Neuronal stem cell (in vitro differentiated cells): ENCODE measurements at regions not wholly inside any gene's neighbourhood (a gene's known extent, or its start where the extent isn't known, plus 50 kb on each side); places are given as distances from the start of the nearest gene placed in this dataset.
A peak's percentile ranks its signal among the peaks of the same experiment; 100 is the strongest.

Experiments
- DNase-seq: peaks from one replicate; pipeline ENCODE4 v3.0.0-alpha.2; 2013; ENCODE audit warnings: low spot score
- H2AFZ ChIP-seq: one replicate; pipeline ENCODE4 v1.6.1; 2013; ENCODE audit warnings: mild to moderate bottlenecking, low read length, inconsistent platforms
- H2AK5ac ChIP-seq: 2 replicates; pipeline ENCODE4 v1.6.1; 2013; ENCODE audit warnings: low read depth, mild to moderate bottlenecking, inconsistent platforms, low read length, moderate library complexity, mixed read lengths
- H2BK120ac ChIP-seq: 2 replicates; pipeline ENCODE4 v1.6.1; 2013; ENCODE audit warnings: low read depth, mild to moderate bottlenecking, inconsistent platforms, low read length, moderate library complexity, mixed read lengths
- H2BK12ac ChIP-seq: one replicate; pipeline ENCODE4 v1.6.1; 2013; ENCODE audit warnings: low read length, inconsistent platforms
- H2BK15ac ChIP-seq: 2 replicates; pipeline ENCODE4 v1.6.1; 2013; ENCODE audit warnings: mild to moderate bottlenecking, low read length, inconsistent platforms, mixed read lengths
- H2BK5ac ChIP-seq: one replicate; pipeline ENCODE4 v1.6.1; 2013; ENCODE audit warnings: inconsistent platforms, mild to moderate bottlenecking, low read length, moderate library complexity
- H3K14ac ChIP-seq: one replicate; pipeline ENCODE4 v1.6.1; 2013; ENCODE audit warnings: low read length, inconsistent platforms
- H3K18ac ChIP-seq: 2 replicates; pipeline ENCODE4 v1.6.1; 2013; ENCODE audit warnings: low read length, inconsistent platforms
- H3K23ac ChIP-seq: 2 replicates; pipeline ENCODE4 v1.6.1; 2013; ENCODE audit warnings: low read depth, mild to moderate bottlenecking, mixed read lengths, low read length, inconsistent platforms; ENCODE audit not compliant: poor library complexity
- H3K27ac ChIP-seq: replicated peaks from 3 replicates; pipeline ENCODE4 v1.5.1; 2013; ENCODE audit warnings: low read length, inconsistent platforms
- H3K27me3 ChIP-seq, 3 experiments: 2 replicates each; pipeline ENCODE4 v1.6.1; 2013; ENCODE audit warnings: low read length in 3 of 3, mild to moderate bottlenecking in 2 of 3, inconsistent platforms in 1 of 3, low read depth in 1 of 3, mixed read lengths in 1 of 3, moderate library complexity in 1 of 3; ENCODE audit not compliant: control insufficient read depth in 3 of 3, insufficient read depth in 3 of 3
- H3K36me3 ChIP-seq, 2 donors: replicated peaks in 1 of 2; 2 replicates each; pipeline ENCODE4 v1.6.1; 2013; ENCODE audit warnings: low read length in 2 of 2; ENCODE audit not compliant: control insufficient read depth in 2 of 2, insufficient read depth in 2 of 2
- H3K4ac ChIP-seq: 2 replicates; pipeline ENCODE4 v1.6.1; 2013; ENCODE audit warnings: inconsistent platforms, mild to moderate bottlenecking, low read length, moderate library complexity
- H3K4me1 ChIP-seq, 2 donors: 1 replicate in 1 of 2; 2 replicates in 1 of 2; pipeline ENCODE4 v1.6.1; 2013; ENCODE audit warnings: low read length in 2 of 2, low read depth in 1 of 2; ENCODE audit not compliant: control insufficient read depth in 2 of 2, insufficient read depth in 1 of 2
- H3K4me2 ChIP-seq: one replicate; pipeline ENCODE4 v1.6.1; 2013; ENCODE audit warnings: mild to moderate bottlenecking, low read length, inconsistent platforms; ENCODE audit not compliant: insufficient read depth, poor library complexity, severe bottlenecking
- H3K4me3 ChIP-seq, 2 donors: 2 replicates each; pipeline ENCODE4 v1.5.1; 2013; ENCODE audit warnings: low read length in 2 of 2, mild to moderate bottlenecking in 2 of 2, inconsistent platforms in 1 of 2, moderate library complexity in 1 of 2
- H3K79me1 ChIP-seq: one replicate; pipeline ENCODE4 v1.6.1; 2013; ENCODE audit warnings: low read depth, mild to moderate bottlenecking, inconsistent platforms, low read length, moderate library complexity
- H3K9ac ChIP-seq: one replicate; pipeline ENCODE4 v1.6.1; 2013; ENCODE audit warnings: mild to moderate bottlenecking, low read depth, low read length, inconsistent platforms; ENCODE audit not compliant: poor library complexity
- H3K9me3 ChIP-seq, 2 donors: replicated peaks in 1 of 2; 2 replicates each; pipeline versions ENCODE3 to v1.6.1; 2013; ENCODE audit warnings: low read length in 2 of 2, mild to moderate bottlenecking in 2 of 2, inconsistent platforms in 1 of 2, low read depth in 1 of 2, mixed read lengths in 1 of 2, moderate library complexity in 1 of 2; ENCODE audit not compliant: control insufficient read depth in 2 of 2, insufficient read depth in 1 of 2
- H4K8ac ChIP-seq: one replicate; pipeline ENCODE4 v1.6.1; 2013; ENCODE audit warnings: low read depth, mild to moderate bottlenecking, inconsistent platforms, low read length, moderate library complexity
- H4K91ac ChIP-seq: one replicate; pipeline ENCODE4 v1.6.1; 2013; ENCODE audit warnings: low read length, low read depth, mild to moderate bottlenecking, inconsistent platforms; ENCODE audit not compliant: poor library complexity
- WGBS, 2 donors: extraction: QIAGEN DNeasy Blood & Tissue Kit; methylation state at CpG; one replicate each; pipeline ENCODE4 v1.1.7; 2013; ENCODE audit warnings: missing lambda C conversion rate in 2 of 2, mixed read lengths in 1 of 2; ENCODE audit not compliant: insufficient read length in 2 of 2, insufficient replicate concordance in 1 of 2; ENCODE audit errors: extremely low coverage in 2 of 2; 5-methylcytosine and 5-hydroxymethylcytosine counted together

- WGBS, 2 donors, result no CpG with 5 or more reads among the region's 2 CpGs
- no peak overlapping the region for H4K8ac ChIP-seq
- H4K91ac ChIP-seq, result no peak overlapping the region
- H3K9me3 ChIP-seq, result no peaks in the 10 kb centered on the region
- no peak overlapping the region for H3K9ac ChIP-seq
- H3K27ac ChIP-seq, result no peak overlapping the region
- DNase-seq, result no peak
- H2BK5ac ChIP-seq, result no peak overlapping the region
- no peak overlapping the region for H3K4me3 ChIP-seq
- no peak overlapping the region for H2BK120ac ChIP-seq
- H3K14ac ChIP-seq, result no peak overlapping the region
- H3K18ac ChIP-seq, result no peak overlapping the region
- H2BK12ac ChIP-seq, result no peak overlapping the region
- no peak overlapping the region for H3K4ac ChIP-seq
- H2BK15ac ChIP-seq, result no peak overlapping the region
- H3K79me1 ChIP-seq, result no peaks in the 10 kb centered on the region
- no peak overlapping the region for H2AFZ ChIP-seq
- no peak overlapping the region for H3K23ac ChIP-seq
- no peaks in the 10 kb centered on the region for H3K36me3 ChIP-seq
- H3K27me3 ChIP-seq, result no peaks in the 10 kb centered on the region
- no peak overlapping the region for H2AK5ac ChIP-seq
- H3K4me2 ChIP-seq, result no peak overlapping the region
- H3K4me1 ChIP-seq, result no peaks in the 10 kb centered on the region
Observed at GRCh38 chr14:95391331-95391730, 71.6 kb upstream of the CLMN start.

- Histone ChIP-seq H2BK5ac (no peak overlapping the region), H3K23ac (no peak overlapping the region), H2BK120ac (no peak overlapping the region), H4K91ac (no peak overlapping the region), H3K9ac (no peak overlapping the region), H3K27ac (no peak overlapping the region), H3K14ac (no peak overlapping the region), H2AFZ (no peak overlapping the region), H3K4me1 (no peaks in the 10 kb centered on the region), H4K8ac (no peak overlapping the region), H3K36me3 (no peaks in the 10 kb centered on the region), H2BK15ac (no peak overlapping the region), H2AK5ac (no peak overlapping the region), H3K18ac (peak overlapping the region; percentile 20), H2BK12ac (no peak overlapping the region), H3K9me3 (no peaks in the 10 kb centered on the region), H3K4ac (no peak overlapping the region), H3K79me1 (no peaks in the 10 kb centered on the region), H3K27me3 (no peaks in the 10 kb centered on the region), H3K4me2 (no peak overlapping the region), H3K4me3 (no peak overlapping the region)
- WGBS, 2 donors, result no CpG with 5 or more reads among the region's 9 CpGs
- no peak for DNase-seq
Observed at GRCh38 chr14:95389471-95390011, 69.8 kb upstream of the CLMN start.

GRCh38 chr14:95388699-95389098 is 69.0 kb upstream of the CLMN start:
- H2AFZ ChIP-seq, result no peak overlapping the region
- no CpG with 5 or more reads among the region's 4 CpGs for WGBS, 2 donors
- no peaks in the 10 kb centered on the region for H3K79me1 ChIP-seq
- no peak overlapping the region for H3K23ac ChIP-seq
- no peak overlapping the region for H3K18ac ChIP-seq
- no peak overlapping the region for H3K27ac ChIP-seq
- no peak overlapping the region for H2AK5ac ChIP-seq
- no peak overlapping the region for H4K8ac ChIP-seq
- H3K36me3 ChIP-seq, result no peaks in the 10 kb centered on the region
- no peak overlapping the region for H3K9ac ChIP-seq
- no peak overlapping the region for H2BK15ac ChIP-seq
- no peak overlapping the region for H2BK12ac ChIP-seq
- no peak overlapping the region for H4K91ac ChIP-seq
- no peaks in the 10 kb centered on the region for H3K9me3 ChIP-seq
- no peak overlapping the region for H3K4me3 ChIP-seq
- no peak overlapping the region for H3K4ac ChIP-seq
- peaks cover 0 to 2% of the 10 kb centered on the region in 2 donors for H3K4me1 ChIP-seq
- no peak overlapping the region for H3K14ac ChIP-seq
- no peak overlapping the region for H2BK120ac ChIP-seq
- no peak overlapping the region for H3K4me2 ChIP-seq
- H3K27me3 ChIP-seq, result no peaks in the 10 kb centered on the region
- H2BK5ac ChIP-seq, result no peak overlapping the region
- no peak for DNase-seq

GRCh38 chr14:95387826-95388445 is 68.2 kb upstream of the CLMN start:
- H3K79me1 ChIP-seq, result no peaks in the 10 kb centered on the region
- no peak overlapping the region for H3K14ac ChIP-seq
- no peak for DNase-seq
- H3K27ac ChIP-seq, result no peak overlapping the region
- no peak overlapping the region for H4K8ac ChIP-seq
- no peak overlapping the region for H3K4ac ChIP-seq
- no peak overlapping the region for H3K9ac ChIP-seq
- no peaks in the 10 kb centered on the region for H3K9me3 ChIP-seq
- H2BK15ac ChIP-seq, result no peak overlapping the region
- no peaks in the 10 kb centered on the region for H3K27me3 ChIP-seq
- no peak overlapping the region for H4K91ac ChIP-seq
- no peak overlapping the region for H3K4me2 ChIP-seq
- H2BK12ac ChIP-seq, result no peak overlapping the region
- H3K18ac ChIP-seq, result no peak overlapping the region
- no CpG with 5 or more reads among the region's 7 CpGs for WGBS, 2 donors
- H2BK120ac ChIP-seq, result no peak overlapping the region
- no peaks in the 10 kb centered on the region for H3K36me3 ChIP-seq
- H3K4me1 ChIP-seq, result peaks cover 0 to 8% of the 10 kb centered on the region in 2 donors
- no peak overlapping the region for H3K4me3 ChIP-seq
- H2AK5ac ChIP-seq, result no peak overlapping the region
- no peak overlapping the region for H3K23ac ChIP-seq
- no peak overlapping the region for H2AFZ ChIP-seq
- no peak overlapping the region for H2BK5ac ChIP-seq
